ENCODE measurements at regions not wholly inside any gene's neighbourhood (a gene's known extent, or its start where the extent isn't known, plus 50 kb on each side); places are given as distances from the start of the nearest gene placed in this dataset.
"Not testable (repeated sequence)": the region's sequence is repeated elsewhere in the genome, so short reads cannot be mapped to it uniquely, and the experiment has no call there.

DNA sequence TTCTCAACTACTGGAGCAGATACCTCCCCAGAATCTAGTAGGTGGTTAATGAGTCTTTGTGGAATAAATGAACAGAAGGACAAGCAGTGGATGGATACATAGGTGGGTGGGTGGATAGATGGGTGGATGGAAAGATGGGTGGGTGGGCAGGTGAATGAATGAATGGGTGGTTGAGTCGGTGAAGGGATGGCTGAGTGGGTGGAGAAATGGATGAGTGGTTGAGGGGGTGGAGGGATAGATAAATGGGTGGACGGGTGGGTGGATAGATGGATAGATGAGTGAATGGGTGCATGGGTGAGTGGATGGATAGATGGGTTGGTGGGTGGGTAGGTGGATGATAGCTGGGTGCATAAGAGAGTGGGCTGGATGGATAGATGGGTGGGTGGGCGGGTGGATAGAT, 80.6 kb upstream of the CLEC6A start:
- not testable (repeated sequence) for H3K4me1 ChIP-seq; H3K27me3 ChIP-seq; H3K27ac ChIP-seq; DNase-seq; H3K9me3 ChIP-seq (replicated peaks); H3K36me3 ChIP-seq; H3K4me3 ChIP-seq

DNA sequence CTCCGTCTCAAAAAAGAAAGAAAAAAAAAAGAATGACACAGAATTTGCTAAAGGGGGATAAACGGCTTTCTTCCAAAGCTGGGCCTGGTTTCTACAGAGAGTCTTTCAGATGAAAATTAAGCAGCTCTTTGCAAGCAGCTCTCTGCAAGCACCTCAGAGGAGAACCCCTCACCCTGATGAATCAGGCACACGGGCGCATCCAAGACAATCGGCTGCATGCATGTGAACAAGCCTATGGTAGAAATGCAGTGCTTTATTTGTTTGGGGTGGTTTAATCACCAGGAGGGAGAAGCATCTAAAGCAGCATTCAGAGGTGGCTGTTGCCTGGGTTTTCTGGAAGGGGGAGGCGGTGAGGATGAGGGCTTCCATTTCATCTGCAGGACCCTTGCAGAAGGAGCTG, 78.0 kb upstream of the CLEC6A start:
- not testable (repeated sequence) for H3K27ac ChIP-seq; H3K4me3 ChIP-seq; H3K36me3 ChIP-seq; H3K27me3 ChIP-seq; H3K4me1 ChIP-seq; H3K9me3 ChIP-seq (replicated peaks); DNase-seq

DNA sequence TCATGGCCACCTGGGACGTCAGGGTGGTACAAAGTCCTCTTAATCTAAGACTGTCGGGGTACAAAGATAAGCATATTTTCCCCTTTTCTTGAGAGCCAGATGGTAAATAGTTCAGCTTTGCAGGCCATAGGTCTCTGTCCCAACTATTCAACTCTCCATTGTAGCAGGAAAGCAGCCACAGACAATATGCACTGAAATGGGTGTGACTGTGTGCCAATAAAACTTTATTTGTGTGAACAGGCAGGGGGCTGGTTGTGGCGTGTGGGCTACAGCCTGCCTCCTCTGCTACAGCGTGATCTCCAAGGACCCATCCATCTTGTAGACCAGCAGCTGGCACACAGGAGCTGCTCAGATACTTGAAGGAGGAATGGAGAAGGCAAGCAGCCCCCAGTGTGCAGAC, 73.2 kb upstream of the CLEC6A start:
- not testable (repeated sequence) for H3K9me3 ChIP-seq (replicated peaks); DNase-seq; H3K27ac ChIP-seq; H3K36me3 ChIP-seq; H3K27me3 ChIP-seq; H3K4me3 ChIP-seq; H3K4me1 ChIP-seq

DNA sequence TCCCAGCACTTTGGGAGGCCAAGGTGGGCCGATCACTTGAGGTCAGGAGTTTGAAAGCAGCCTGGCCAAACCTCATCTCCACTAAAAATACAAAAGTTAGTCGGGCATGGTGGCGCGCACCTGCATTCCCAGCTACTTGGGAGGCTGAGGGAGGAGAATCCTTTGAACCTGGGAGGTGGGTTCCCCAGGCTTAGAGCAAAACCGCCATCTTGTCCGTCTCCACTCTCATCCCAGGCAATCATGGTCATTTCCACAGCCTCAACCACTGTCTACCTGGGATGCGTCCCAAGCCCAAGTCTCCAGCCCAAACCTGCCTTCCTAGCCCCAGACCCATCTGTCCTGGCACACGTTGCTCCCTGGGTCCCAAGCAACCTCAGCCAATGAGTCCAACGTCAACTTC, 71.1 kb upstream of the CLEC6A start:
- not testable (repeated sequence) for H3K27me3 ChIP-seq; H3K4me3 ChIP-seq; H3K36me3 ChIP-seq; H3K27ac ChIP-seq; H3K9me3 ChIP-seq (replicated peaks); DNase-seq; H3K4me1 ChIP-seq

DNA sequence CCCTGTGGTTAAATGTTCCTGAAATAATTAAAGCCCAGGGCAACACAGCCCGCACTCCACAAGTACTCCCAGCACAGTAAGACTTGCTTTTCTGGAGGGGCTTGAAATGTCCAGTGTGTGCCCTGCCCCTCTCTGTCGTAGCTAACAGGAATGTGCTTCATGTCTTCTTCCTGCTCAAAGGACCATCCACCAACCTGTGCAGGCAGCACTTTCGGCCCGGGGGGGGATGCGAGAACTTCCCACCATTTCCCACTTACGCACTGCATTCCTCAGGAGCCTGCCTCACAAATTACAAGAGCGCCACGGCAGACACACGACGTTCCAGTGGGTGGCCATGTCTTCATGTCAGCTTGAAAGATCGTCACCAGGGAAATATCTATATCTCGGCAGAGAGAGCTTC, 70.3 kb upstream of the CLEC6A start:
- not testable (repeated sequence) for H3K36me3 ChIP-seq; H3K27ac ChIP-seq; H3K4me1 ChIP-seq; H3K9me3 ChIP-seq (replicated peaks); H3K27me3 ChIP-seq; H3K4me3 ChIP-seq; DNase-seq

DNA sequence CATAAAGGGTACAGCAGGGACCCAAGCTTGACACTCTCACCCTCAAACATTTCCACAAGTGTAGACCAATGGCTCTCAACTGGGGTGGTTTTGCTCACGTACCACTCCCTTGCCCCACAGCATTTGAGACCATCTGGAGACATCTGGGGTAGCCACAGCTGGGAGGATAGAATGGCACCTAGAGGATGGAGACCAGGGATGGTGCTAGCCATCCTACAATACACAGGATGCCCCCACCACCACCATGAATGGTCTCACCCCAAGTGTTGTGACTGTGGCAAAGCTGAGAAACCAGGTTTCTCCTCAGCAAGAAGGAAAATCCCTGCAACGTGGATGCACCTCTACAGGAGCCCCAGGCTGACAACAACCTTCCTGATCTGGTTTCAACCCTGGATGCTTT, 69.1 kb upstream of the CLEC6A start:
- H3K4me1 ChIP-seq; DNase-seq; H3K36me3 ChIP-seq; H3K27ac ChIP-seq; H3K27me3 ChIP-seq; H3K9me3 ChIP-seq (replicated peaks); H3K4me3 ChIP-seq: not testable (repeated sequence)

DNA sequence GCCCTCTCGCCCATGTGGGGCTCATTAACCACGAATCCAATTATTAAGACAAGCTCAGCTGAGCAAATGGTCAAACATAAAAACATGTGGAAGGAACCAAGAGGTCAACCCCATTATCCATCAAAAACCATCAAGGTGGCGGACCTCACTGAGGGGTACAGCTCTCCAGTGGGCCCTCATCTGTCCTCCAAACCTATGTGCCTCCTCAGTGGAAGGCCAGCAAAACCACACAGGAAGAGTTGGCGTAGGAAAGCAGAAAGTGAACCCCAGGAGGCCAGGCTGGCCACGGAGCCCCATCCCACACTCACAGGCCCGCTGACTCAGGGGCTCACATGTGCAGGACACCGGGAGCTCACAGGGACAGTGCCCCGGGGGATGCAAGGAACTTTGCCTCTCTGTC, 66.5 kb upstream of the CLEC6A start:
- not testable (repeated sequence) for H3K27me3 ChIP-seq; H3K9me3 ChIP-seq (replicated peaks); H3K4me1 ChIP-seq; H3K27ac ChIP-seq; H3K4me3 ChIP-seq; H3K36me3 ChIP-seq; DNase-seq

DNA sequence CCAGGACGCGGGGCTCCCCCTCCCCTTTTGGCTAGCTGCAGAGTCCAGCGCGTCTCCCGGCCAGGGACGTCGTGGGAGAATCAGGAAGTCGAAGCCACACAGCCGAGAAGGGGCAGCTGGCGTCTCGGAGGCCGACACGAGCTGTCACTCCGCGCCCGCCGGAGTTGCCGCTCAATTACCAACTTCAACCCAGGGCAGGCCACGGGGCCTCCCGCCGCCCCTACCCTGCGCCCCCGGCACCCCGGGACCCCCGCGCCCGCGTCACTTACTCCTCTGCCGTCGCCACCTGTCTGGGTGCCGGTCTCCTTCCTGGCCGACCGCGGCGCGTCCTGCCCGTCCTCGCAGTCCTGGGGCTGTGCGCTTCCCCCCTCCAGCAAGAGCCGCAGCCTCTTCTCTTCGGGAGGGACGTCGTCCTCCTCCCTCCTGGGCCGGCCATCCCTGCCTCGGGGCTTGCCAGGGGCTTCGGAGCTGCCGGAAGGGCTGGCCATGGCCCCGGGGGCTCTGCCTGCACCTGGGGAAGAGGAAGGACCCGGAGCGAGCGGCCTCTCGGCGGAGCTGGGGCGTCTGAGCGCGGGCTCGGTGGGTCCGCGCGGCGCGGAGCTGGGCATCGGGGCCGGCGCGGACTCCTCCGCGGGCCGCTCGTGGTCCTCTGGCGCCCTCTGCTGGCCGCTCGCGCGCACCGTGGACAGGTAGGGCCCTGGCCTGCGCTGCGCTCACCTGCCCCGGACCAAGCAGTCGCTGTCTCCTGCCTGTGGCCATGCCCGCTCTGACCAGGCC, 65.6 kb upstream of the CLEC6A start:
- H3K36me3 ChIP-seq; H3K27ac ChIP-seq; H3K9me3 ChIP-seq (replicated peaks); H3K4me1 ChIP-seq; H3K4me3 ChIP-seq; H3K27me3 ChIP-seq: not testable (repeated sequence)
- DNase-seq, result peak; percentile 46 to 64

DNA sequence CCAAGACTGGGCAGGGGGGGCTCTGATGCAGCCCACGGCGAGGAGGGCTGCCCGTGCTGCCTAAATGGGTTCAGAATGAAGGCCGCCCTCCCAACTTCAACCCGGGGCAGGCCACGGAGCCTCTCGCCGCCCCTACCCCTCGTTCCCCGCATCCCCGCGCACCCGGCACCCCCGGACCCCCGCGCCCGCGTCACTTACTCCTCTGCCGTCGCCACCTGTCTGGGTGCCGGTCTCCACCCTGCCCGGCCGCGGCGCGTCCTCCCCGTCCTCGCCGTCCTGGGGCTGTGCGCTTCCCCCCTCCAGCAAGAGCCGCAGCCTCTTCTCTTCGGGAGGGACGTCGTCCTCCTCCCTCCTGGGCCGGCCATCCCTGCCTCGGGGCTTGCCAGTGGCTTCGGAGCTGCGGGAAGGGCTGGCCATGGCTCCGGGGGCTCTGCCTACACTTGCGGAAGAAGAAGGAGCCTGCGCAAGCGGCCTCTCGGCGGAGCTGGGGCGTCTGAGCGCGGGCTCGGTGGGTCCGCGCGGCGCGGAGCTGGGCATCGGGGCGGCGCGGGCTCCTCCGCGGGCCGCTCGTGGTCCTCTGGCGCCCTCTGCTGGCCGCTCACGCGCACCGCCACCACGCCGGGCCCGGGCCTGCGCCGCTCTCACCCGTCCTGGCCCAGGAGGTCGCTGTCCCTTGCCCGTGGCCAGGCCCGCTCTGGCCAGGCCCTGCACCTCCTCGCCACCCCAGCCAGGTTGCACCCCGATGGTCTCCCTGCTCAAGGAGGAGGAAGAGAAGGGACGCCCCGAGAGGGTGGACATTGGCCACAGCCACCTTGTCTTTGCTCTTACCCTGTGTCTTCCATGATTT, 59.3 kb upstream of the CLEC6A start:
- not testable (repeated sequence) for H3K27me3 ChIP-seq; H3K4me1 ChIP-seq; H3K27ac ChIP-seq; H3K4me3 ChIP-seq; H3K36me3 ChIP-seq; H3K9me3 ChIP-seq (replicated peaks)
- peak; percentile 36 to 56 for DNase-seq

DNA sequence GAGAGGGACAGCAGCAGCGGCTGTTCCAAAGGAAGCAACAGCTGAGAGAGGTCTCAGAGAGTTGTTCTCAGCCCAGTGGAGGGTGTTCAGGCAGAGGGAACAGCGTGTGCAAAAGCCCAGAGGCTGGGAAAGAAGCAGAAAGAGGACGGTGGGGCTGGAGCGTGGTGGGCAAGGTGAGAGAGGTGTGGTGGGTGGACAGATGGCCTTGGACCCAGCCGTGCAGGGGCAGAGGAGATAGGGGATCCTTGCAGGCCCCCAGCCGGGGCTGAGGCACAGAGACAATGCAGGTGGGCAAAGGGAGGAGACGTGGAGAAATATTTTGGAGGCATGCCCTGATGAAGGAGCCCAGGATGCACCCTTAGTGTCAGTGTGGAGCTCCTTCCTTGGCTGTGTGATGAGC, 58.4 kb upstream of the CLEC6A start:
- not testable (repeated sequence) for H3K27ac ChIP-seq; H3K9me3 ChIP-seq (replicated peaks); DNase-seq; H3K36me3 ChIP-seq; H3K4me1 ChIP-seq; H3K27me3 ChIP-seq; H3K4me3 ChIP-seq

DNA sequence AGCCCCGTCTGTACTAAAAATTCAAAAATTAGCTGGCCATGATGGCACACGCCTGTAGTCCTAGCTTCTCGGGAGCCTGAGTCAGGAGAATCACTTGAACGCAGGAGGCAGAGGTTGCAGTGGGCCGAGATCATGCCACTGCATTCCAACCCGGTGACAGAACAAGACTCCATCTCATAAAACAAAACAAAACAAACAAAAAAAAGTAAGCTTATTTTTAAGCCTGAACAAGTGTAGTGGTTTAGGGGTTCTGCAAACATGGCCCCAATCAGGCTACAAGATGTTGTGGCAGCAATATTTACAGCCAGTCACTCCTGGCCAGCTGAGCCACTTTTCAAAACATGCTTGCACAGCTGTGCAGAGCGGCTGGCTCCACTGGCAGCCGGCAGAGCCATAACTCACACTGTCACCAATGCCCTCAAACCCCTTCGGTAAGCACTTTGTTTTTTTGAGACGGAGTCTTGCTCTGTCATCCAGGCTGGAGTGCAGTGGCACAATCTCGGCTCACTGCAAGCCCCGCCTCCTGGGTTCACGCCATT, 56.2 kb upstream of the CLEC6A start:
- DNase-seq, result peak; percentile 84
- H3K4me3 ChIP-seq; H3K4me1 ChIP-seq; H3K36me3 ChIP-seq; H3K27me3 ChIP-seq; H3K9me3 ChIP-seq (replicated peaks); H3K27ac ChIP-seq: not testable (repeated sequence)

DNA sequence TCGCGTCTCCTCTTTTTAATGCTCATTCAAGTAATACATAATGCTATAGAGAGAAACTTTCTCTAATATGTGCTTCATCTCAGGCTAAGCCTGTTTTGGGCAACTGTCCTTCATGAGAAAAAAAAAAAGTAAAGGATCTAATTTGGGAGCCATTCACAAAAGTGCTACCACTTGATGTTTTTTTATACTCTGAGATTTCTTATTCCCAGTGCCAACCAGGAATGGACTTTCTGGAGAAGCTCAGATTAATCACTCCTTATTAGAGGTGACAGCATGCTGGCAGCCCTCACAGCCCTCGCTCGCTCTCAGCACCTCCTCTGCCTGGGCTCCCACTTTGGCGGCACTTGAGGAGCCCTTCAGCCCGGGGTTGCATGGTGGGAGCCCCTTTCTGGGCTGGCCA, 51.9 kb upstream of the CLEC6A start:
- H3K36me3 ChIP-seq; H3K27ac ChIP-seq; H3K4me1 ChIP-seq; H3K27me3 ChIP-seq; H3K4me3 ChIP-seq; DNase-seq; H3K9me3 ChIP-seq (replicated peaks): not testable (repeated sequence)

DNA sequence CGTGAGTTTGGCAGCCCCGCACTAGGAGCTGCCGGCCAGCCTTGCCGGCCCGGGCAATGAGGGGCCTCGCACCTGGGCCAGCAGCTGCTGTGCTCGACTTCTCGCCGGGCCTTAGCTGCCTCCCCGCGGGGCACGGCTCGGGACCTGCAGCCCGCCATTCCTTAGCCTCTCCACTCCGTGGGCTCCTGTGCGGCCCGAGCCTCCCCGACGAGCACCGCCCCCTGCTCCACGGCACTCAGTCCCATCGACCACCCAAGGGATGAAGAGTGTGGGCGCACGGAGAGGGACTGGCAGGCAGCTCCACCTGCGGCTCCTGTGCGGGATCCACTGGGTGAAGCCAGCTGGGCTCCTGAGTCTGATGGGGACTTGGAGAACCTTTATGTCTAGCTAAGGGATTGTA, 51.4 kb upstream of the CLEC6A start:
- H3K4me3 ChIP-seq; H3K9me3 ChIP-seq (replicated peaks); H3K4me1 ChIP-seq; H3K36me3 ChIP-seq; H3K27ac ChIP-seq; DNase-seq; H3K27me3 ChIP-seq: not testable (repeated sequence)

Measured in SJCRH30 (cell line).